GM12874 (cell line): ENCODE measurements at regions not wholly inside any gene's neighbourhood (a gene's known extent, or its start where the extent isn't known, plus 50 kb on each side); places are given as distances from the start of the nearest gene placed in this dataset.

ENCODE experiments used
- CTCF ChIP-seq: IDR thresholded peaks from 2 replicates; pipeline ENCODE4 v1.5.1; 2011; ENCODE audit warnings: low read depth, mild to moderate bottlenecking, control low read depth, low read length, moderate library complexity; ENCODE audit not compliant: insufficient read depth

GRCh38 chr7:46682836-46683624, 762.0 kb upstream of the IGFBP3 start:
- TF ChIP-seq CTCF: no peak

GRCh38 chr7:46681865-46682503, 760.9 kb upstream of the IGFBP3 start:
- no peak for TF ChIP-seq CTCF

- no peak for TF ChIP-seq CTCF
Observed at GRCh38 chr7:46680147-46680546, 759.1 kb upstream of the IGFBP3 start.

DNA sequence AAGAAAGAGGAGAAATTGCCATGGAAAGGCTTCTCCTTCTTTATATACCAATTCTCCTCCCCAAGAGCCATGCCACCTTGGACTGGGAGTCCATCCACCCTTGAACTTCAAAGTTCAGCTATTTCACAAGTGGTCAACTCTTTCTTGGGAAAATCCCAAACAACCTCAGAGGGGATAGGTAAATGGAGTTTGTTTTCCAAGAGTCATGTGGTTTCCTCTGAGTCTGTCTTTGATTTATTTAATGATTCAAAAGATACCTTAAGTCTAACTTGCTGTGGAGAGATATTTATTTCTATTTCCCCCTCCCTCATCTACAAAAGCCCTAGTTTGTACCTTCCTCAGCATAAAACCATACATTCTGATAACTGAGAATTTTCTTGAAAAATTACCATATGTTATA, 758.6 kb upstream of the IGFBP3 start:
- no peak for TF ChIP-seq CTCF

- TF ChIP-seq CTCF: no peak
Observed at GRCh38 chr7:46678421-46678820, 757.3 kb upstream of the IGFBP3 start.

- no peak for TF ChIP-seq CTCF
Observed at GRCh38 chr7:46675456-46675855, 754.4 kb upstream of the IGFBP3 start.

GRCh38 chr7:46672861-46673260, 751.8 kb upstream of the IGFBP3 start:
- no peak for TF ChIP-seq CTCF
